Psoas muscle (tissue), 7 donors: ENCODE measurements at regions not wholly inside any gene's neighbourhood (a gene's known extent, or its start where the extent isn't known, plus 50 kb on each side); places are given as distances from the start of the nearest gene placed in this dataset.
A peak's percentile ranks its signal among the peaks of the same experiment; 100 is the strongest.

Experiments
- ATAC-seq, 4 donors: fragments of 200-7000 bp; cut with Tn5 transposase; one replicate each; pipeline ENCODE4 v1.9.1; 2020; ENCODE audit warnings: moderate library complexity in 3 of 4, mild to moderate bottlenecking in 2 of 4
- DNase-seq, 2 donors: peaks; one replicate each; pipeline ENCODE4 v3.0.0-alpha.2; 2020
- H3K27ac ChIP-seq: fragments of 200-600 bp; one replicate; pipeline ENCODE4 v1.8.0; 2022
- H3K27me3 ChIP-seq, 3 donors: fragments of 200-600 bp in 1 of 3; one replicate each; pipeline versions ENCODE4 v1.6.1 to v1.8.0; 2013 to 2022; ENCODE audit warnings: low read length in 2 of 3, mild to moderate bottlenecking in 2 of 3, moderate library complexity in 1 of 3; ENCODE audit not compliant: insufficient read depth in 3 of 3
- H3K36me3 ChIP-seq, 2 donors: fragments of 200-600 bp in 1 of 2; one replicate each; pipeline versions ENCODE4 v1.6.1 to v1.8.0; 2013 to 2022; ENCODE audit warnings: low read depth in 1 of 2, mild to moderate bottlenecking in 1 of 2, moderate library complexity in 1 of 2; ENCODE audit not compliant: insufficient read depth in 1 of 2
- H3K4me1 ChIP-seq: fragments of 200-600 bp; one replicate; pipeline ENCODE4 v1.8.0; 2022
- H3K4me3 ChIP-seq: fragments of 200-600 bp; one replicate; pipeline ENCODE4 v1.8.0; 2022; ENCODE audit warnings: mild to moderate bottlenecking
- H3K9me3 ChIP-seq: fragments of 200-600 bp; one replicate; pipeline ENCODE4 v1.8.0; 2022
- CTCF ChIP-seq: fragments of 200-600 bp; IDR thresholded peaks from one replicate; pipeline ENCODE4 v1.8.0; 2022; ENCODE audit warnings: antibody characterized with exemption
- WGBS, 3 donors: extraction: QIAGEN DNeasy Blood & Tissue Kit; methylation state at CpG; one replicate each; pipeline versions ENCODE4 v1.1.6 to v1.1.7; 2013; 5-methylcytosine and 5-hydroxymethylcytosine counted together
- intact Hi-C, 2 donors: fragments of 100-400 bp; cut with DNase I; formaldehyde crosslinking; loops; one replicate each; pipeline versions ENCODE4 v1.11.0 to v1.14.2; 2022
- donor health status: healthy with polysubstance abuse.
- donor health status: DM: no; HTN: no; CAD: no; lungs with moderate emphysema.
- donor health status: Bipolar disorder and iron deficiency.
- donor health status: healthy.
- donor health status: DM: yes; HTN: yes; CAD: no.
- donor health status: DM: no; HTN: no; CAD: no.
- donor health status: DM: yes; HTN: yes; CAD: no.

GRCh38 chr7:130982160-130982638, 248.2 kb upstream of the KLF14 start:
- H3K27ac ChIP-seq, result peak overlapping the region; percentile 32
- WGBS, 3 donors, result 33 to 45% (median 35%) methylated on average over 3 of the region's 3 CpGs
- H3K4me3 ChIP-seq, result no peak overlapping the region
- ATAC-seq, result peak; percentile 48 to 77 (median 72)
- H3K9me3 ChIP-seq, result no peaks in the 10 kb centered on the region
- peak; percentile 54 for TF ChIP-seq CTCF
- intact Hi-C loops, result loop anchor here (5.0 kb wide), 2 partner anchors 50 to 55 kb away; no protein-coding TSS in a partner anchor
- DNase-seq, result no peak
- peaks cover 0 to 56% of the 10 kb centered on the region in 2 donors for H3K36me3 ChIP-seq
- H3K27me3 ChIP-seq, result no peaks in the 10 kb centered on the region
- H3K4me1 ChIP-seq, result peaks cover 54% of the 10 kb centered on the region

GRCh38 chr7:130982651-130983050, 248.6 kb upstream of the KLF14 start:
- DNase-seq (no peak), ATAC-seq (no peak)
- no peak overlapping the region for H3K4me3 ChIP-seq
- intact Hi-C loops, result loop anchor here (5.0 kb wide), 2 partner anchors 50 to 55 kb away; no protein-coding TSS in a partner anchor
- H3K27ac ChIP-seq, result peak overlapping the region; percentile 32
- TF ChIP-seq CTCF, result no peak
- WGBS, 3 donors, result 71 to 78% (median 74%) methylated on average over 3 of the region's 3 CpGs
- no peaks in the 10 kb centered on the region for H3K27me3 ChIP-seq
- peaks cover 54% of the 10 kb centered on the region for H3K4me1 ChIP-seq
- peaks cover 0 to 54% of the 10 kb centered on the region in 2 donors for H3K36me3 ChIP-seq
- no peaks in the 10 kb centered on the region for H3K9me3 ChIP-seq

- WGBS, 3 donors, result 92 to 95% (median 92%) methylated on average over 4 of the region's 4 CpGs
- H3K27ac ChIP-seq, result peak overlapping the region; percentile 39
- H3K27me3 ChIP-seq, result no peaks in the 10 kb centered on the region
- intact Hi-C loops, result no loop called here
- peaks cover 59% of the 10 kb centered on the region for H3K4me1 ChIP-seq
- ATAC-seq (peak in 1 of 4 donors; percentile 30), DNase-seq (no peak)
- peaks cover 0 to 39% of the 10 kb centered on the region in 2 donors for H3K36me3 ChIP-seq
- no peaks in the 10 kb centered on the region for H3K9me3 ChIP-seq
- no peak overlapping the region for H3K4me3 ChIP-seq
- no peak for TF ChIP-seq CTCF
Measured at GRCh38 chr7:130985361-130985760, 251.4 kb upstream of the KLF14 start.

- no peak overlapping the region for H3K27ac ChIP-seq
- WGBS, 3 donors, result 45 to 52% (median 50%) methylated on average over 7 of the region's 7 CpGs
- no peak for DNase-seq
Measured at GRCh38 chr7:130986261-130986690, 252.3 kb upstream of the KLF14 start.

More at GRCh38 chr7:130986261-130986690, 252.3 kb upstream of the KLF14 start:
- no peak overlapping the region for H3K4me3 ChIP-seq
- no peaks in the 10 kb centered on the region for H3K9me3 ChIP-seq
- ATAC-seq, result peak in 3 of 4 donors; percentile 7 to 25 (median 14)
- intact Hi-C loops, result no loop called here
- no peak for TF ChIP-seq CTCF
- H3K36me3 ChIP-seq, result peaks cover 0 to 34% of the 10 kb centered on the region in 2 donors
- H3K4me1 ChIP-seq, result peaks cover 67% of the 10 kb centered on the region
- no peaks in the 10 kb centered on the region for H3K27me3 ChIP-seq
